HCT116 (cell line): ENCODE measurements at regions not wholly inside any gene's neighbourhood (a gene's known extent, or its start where the extent isn't known, plus 50 kb on each side); places are given as distances from the start of the nearest gene placed in this dataset.

Experiments
- ATAC-seq: fragments of 200-7000 bp; cut with Tn5 transposase; 2 replicates; pipeline ENCODE4 v1.9.1; 2020; ENCODE audit warnings: mild to moderate bottlenecking, moderate library complexity
- BruUV-seq: library from RNA; stranded (reverse); fragments of 400-500 nt; replicated peaks from 2 replicates; lab custom pipeline; 2021; lab: Mats Ljungman, UMichigan
- CTCF ChIA-PET: fragments of 300-600 bp; sonication (Branson Sonifier 250); formaldehyde crosslinking; loops from one replicate; lab custom pipeline; 2021; ENCODE audit warnings: antibody characterized with exemption; lab: Charles Lee
- POLR2A ChIA-PET: fragments of 300-600, 350-600 bp; sonication (Branson Sonifier 250); formaldehyde crosslinking; loops from one replicate; lab custom pipeline; 2021; ENCODE audit warnings: antibody characterized with exemption; lab: Charles Lee
- RAD21 ChIA-PET, 2 experiments: fragments of 300-600 bp; sonication (Branson Sonifier 250); formaldehyde crosslinking; loops; one replicate each; lab custom pipeline; 2023; ENCODE audit warnings: low total read pairs in 2 of 2; ENCODE audit not compliant: uncharacterized antibody in 2 of 2, unreplicated experiment in 2 of 2, low non-redundant PET in 1 of 2; lab: Charles Lee
- DNase-seq: peaks from one replicate; pipeline ENCODE4 v3.0.0-alpha.2; 2010; ENCODE audit warnings: low read depth, low spot score
- H2AFZ ChIP-seq: fragments of 200-600 bp; shearing (Covaris generic), sonication (generic); 2 replicates; pipeline ENCODE4 v1.6.1; 2017; ENCODE audit warnings: low read depth, mixed run types, mixed read lengths, antibody characterized with exemption, low read length; ENCODE audit not compliant: poor library complexity, severe bottlenecking
- H3K27ac ChIP-seq: 2 replicates; pipeline ENCODE4 v1.5.1; 2012; ENCODE audit warnings: low read depth, low read length
- H3K27me3 ChIP-seq: fragments of 200-600 bp; sonication (generic); 2 replicates; pipeline ENCODE4 v1.6.1; 2016; ENCODE audit warnings: mixed run types, low read length, mixed read lengths; ENCODE audit not compliant: insufficient read depth
- H3K36me3 ChIP-seq, 2 experiments: fragments of 200-500 bp in 1 of 2; fragments of 200-600 bp in 1 of 2; sonication (Bioruptor generic) in 1 of 2; sonication (generic) in 1 of 2; 2 replicates each; pipeline versions ENCODE4 v1.5.1 to v1.6.1; 2014 to 2016; ENCODE audit warnings: low read length in 2 of 2, inconsistent platforms in 1 of 2, mixed read lengths in 1 of 2, mixed run types in 1 of 2; ENCODE audit not compliant: insufficient read depth in 2 of 2, control insufficient read depth in 1 of 2
- H3K4me1 ChIP-seq, 2 experiments: fragments of 200-600 bp in 1 of 2; sonication (generic) in 1 of 2; 2 replicates each; pipeline versions ENCODE4 v1.5.1 to v1.6.1; 2012 to 2017; ENCODE audit warnings: low read length in 2 of 2, inconsistent platforms in 1 of 2, mild to moderate bottlenecking in 1 of 2, mixed read lengths in 1 of 2, mixed run types in 1 of 2, moderate library complexity in 1 of 2; ENCODE audit not compliant: insufficient read depth in 2 of 2, control insufficient read depth in 1 of 2
- H3K4me2 ChIP-seq: fragments of 200-600 bp; sonication (generic); 2 replicates; pipeline ENCODE4 v1.6.1; 2017; ENCODE audit warnings: mixed run types, low read length, mixed read lengths
- H3K4me3 ChIP-seq, 2 experiments: fragments of 200-600 bp in 1 of 2; sonication (generic) in 1 of 2; replicated peaks in 1 of 2; 2 replicates each; pipeline ENCODE4 v1.5.1; 2011 to 2016; ENCODE audit warnings: low read length in 2 of 2, control low read depth in 1 of 2, low read depth in 1 of 2, mild to moderate bottlenecking in 1 of 2, mixed read lengths in 1 of 2, mixed run types in 1 of 2
- H3K79me2 ChIP-seq: fragments of 200-600 bp; sonication (generic); 2 replicates; pipeline ENCODE4 v1.6.1; 2017; ENCODE audit warnings: mild to moderate bottlenecking, mixed run types, low read length, moderate library complexity, mixed read lengths; ENCODE audit not compliant: insufficient read depth
- H3K9ac ChIP-seq: fragments of 200-600 bp; sonication (generic); 2 replicates; pipeline ENCODE4 v1.6.1; 2016; ENCODE audit warnings: low read length, mixed read lengths
- H3K9me2 ChIP-seq: fragments of 200-600 bp; sonication (generic), shearing (Covaris generic); 2 replicates; pipeline ENCODE4 v1.6.1; 2017; ENCODE audit warnings: mixed run types, mild to moderate bottlenecking, moderate library complexity; ENCODE audit not compliant: insufficient read depth
- H3K9me3 ChIP-seq, 2 experiments: fragments of 200-500 bp in 1 of 2; fragments of 200-600 bp in 1 of 2; sonication (Bioruptor generic) in 1 of 2; sonication (generic) in 1 of 2; 2 replicates each; pipeline ENCODE4 v1.6.1; 2014 to 2017; ENCODE audit warnings: low read length in 2 of 2, mixed read lengths in 2 of 2, inconsistent platforms in 1 of 2, low read depth in 1 of 2, mild to moderate bottlenecking in 1 of 2, mixed run types in 1 of 2, moderate library complexity in 1 of 2; ENCODE audit not compliant: control insufficient read depth in 1 of 2, insufficient read depth in 1 of 2
- H4K20me1 ChIP-seq: fragments of 200-600 bp; sonication (generic), shearing (Covaris generic); 2 replicates; pipeline ENCODE4 v1.6.1; 2017; ENCODE audit warnings: mixed run types, mild to moderate bottlenecking, moderate library complexity; ENCODE audit not compliant: insufficient read depth
- CBX3 ChIP-seq: IDR thresholded peaks from 2 replicates; pipeline ENCODE4 v1.6.1; 2012; ENCODE audit warnings: low read depth
- CEBPB ChIP-seq: IDR thresholded peaks from 2 replicates; pipeline ENCODE4 v1.6.1; 2012; ENCODE audit warnings: low read depth
- EZH2phosphoT487 ChIP-seq: fragments of 200-600 bp; IDR thresholded peaks from 2 replicates; pipeline ENCODE4 v1.6.1; 2018; ENCODE audit warnings: antibody characterized with exemption, borderline replicate concordance
- FOSL1 ChIP-seq: IDR thresholded peaks from 2 replicates; pipeline ENCODE4 v1.6.1; 2012; ENCODE audit warnings: low read depth
- JUND ChIP-seq: IDR thresholded peaks from 2 replicates; pipeline ENCODE4 v1.6.1; 2012
- SIN3A ChIP-seq: IDR thresholded peaks from 2 replicates; pipeline ENCODE4 v1.6.1; 2012; ENCODE audit warnings: low read depth
- SP1 ChIP-seq: IDR thresholded peaks from 2 replicates; pipeline ENCODE4 v1.6.1; 2012; ENCODE audit warnings: low read depth
- SRF ChIP-seq: IDR thresholded peaks from 2 replicates; pipeline ENCODE4 v1.6.1; 2012; ENCODE audit warnings: low read depth
- TCF7L2 ChIP-seq: IDR thresholded peaks from 2 replicates; pipeline ENCODE4 v1.7.0; 2011; ENCODE audit warnings: borderline replicate concordance, inconsistent platforms; ENCODE audit not compliant: insufficient read depth, insufficient read length; ENCODE audit errors: extremely low read depth
- YY1 ChIP-seq: IDR thresholded peaks from 2 replicates; pipeline ENCODE4 v1.6.1; 2011; ENCODE audit warnings: low read length, low read depth, moderate library complexity, mild to moderate bottlenecking; ENCODE audit not compliant: insufficient replicate concordance; ENCODE audit errors: extremely low read depth
- ZNF274 ChIP-seq: fragments of 200-500 bp; sonication (Bioruptor generic); IDR thresholded peaks from 2 replicates; pipeline ENCODE4 v1.6.1; 2014; ENCODE audit warnings: mild to moderate bottlenecking, low read depth, low read length, inconsistent platforms
- intact Hi-C: fragments of 100-400 bp; cut with micrococcal nuclease; formaldehyde crosslinking; loops from 2 replicates; pipeline ENCODE4 v1.10.0; 2022
- TF ChIP-seq, protein P1 (sequence below): IDR thresholded peaks from 2 replicates; pipeline ENCODE4 v1.6.1; 2011; ENCODE audit warnings: mild to moderate bottlenecking, low read length, moderate library complexity; ENCODE audit not compliant: insufficient replicate concordance; ENCODE audit errors: extremely low read depth
- TF ChIP-seq, protein P2 (sequence below): IDR thresholded peaks from 2 replicates; pipeline ENCODE4 v1.6.1; 2012
- TF ChIP-seq, protein P3 (sequence below): IDR thresholded peaks from 2 replicates; pipeline ENCODE4 v1.6.1; 2012
- TF ChIP-seq, protein P4 (sequence below): IDR thresholded peaks from 2 replicates; pipeline ENCODE4 v1.6.1; 2012; ENCODE audit warnings: low read depth

DNA sequence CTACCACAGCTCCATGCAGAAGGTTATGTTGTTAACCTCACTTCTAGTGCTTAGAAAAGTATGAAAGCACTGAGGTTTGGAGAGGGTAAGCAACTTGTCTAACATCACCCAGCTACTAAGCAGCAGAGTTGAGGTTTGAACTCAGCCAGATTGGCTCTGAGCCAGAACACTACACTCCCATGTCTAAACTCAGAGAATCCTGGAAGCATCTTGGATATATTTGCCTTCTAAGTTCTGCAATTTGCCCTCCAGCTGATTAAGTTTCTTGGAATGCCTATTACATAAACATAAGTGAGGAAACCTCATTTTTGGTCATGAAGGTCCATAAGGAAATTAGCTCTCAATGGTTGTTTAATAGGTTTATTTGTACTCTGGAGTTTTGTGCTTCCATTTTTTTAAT is 78.1 kb upstream of the PHYHIPL start (continued):
- TF ChIP-seq, protein P1, sequence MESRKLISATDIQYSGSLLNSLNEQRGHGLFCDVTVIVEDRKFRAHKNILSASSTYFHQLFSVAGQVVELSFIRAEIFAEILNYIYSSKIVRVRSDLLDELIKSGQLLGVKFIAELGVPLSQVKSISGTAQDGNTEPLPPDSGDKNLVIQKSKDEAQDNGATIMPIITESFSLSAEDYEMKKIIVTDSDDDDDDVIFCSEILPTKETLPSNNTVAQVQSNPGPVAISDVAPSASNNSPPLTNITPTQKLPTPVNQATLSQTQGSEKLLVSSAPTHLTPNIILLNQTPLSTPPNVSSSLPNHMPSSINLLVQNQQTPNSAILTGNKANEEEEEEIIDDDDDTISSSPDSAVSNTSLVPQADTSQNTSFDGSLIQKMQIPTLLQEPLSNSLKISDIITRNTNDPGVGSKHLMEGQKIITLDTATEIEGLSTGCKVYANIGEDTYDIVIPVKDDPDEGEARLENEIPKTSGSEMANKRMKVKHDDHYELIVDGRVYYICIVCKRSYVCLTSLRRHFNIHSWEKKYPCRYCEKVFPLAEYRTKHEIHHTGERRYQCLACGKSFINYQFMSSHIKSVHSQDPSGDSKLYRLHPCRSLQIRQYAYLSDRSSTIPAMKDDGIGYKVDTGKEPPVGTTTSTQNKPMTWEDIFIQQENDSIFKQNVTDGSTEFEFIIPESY, result no peak
- TF ChIP-seq, protein P2, sequence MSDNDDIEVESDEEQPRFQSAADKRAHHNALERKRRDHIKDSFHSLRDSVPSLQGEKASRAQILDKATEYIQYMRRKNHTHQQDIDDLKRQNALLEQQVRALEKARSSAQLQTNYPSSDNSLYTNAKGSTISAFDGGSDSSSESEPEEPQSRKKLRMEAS, result no peak
- TF ChIP-seq FOSL1 (no peak), SP1 (no peak), YY1 (no peak), CBX3 (no peak)
- TF ChIP-seq, protein P3, sequence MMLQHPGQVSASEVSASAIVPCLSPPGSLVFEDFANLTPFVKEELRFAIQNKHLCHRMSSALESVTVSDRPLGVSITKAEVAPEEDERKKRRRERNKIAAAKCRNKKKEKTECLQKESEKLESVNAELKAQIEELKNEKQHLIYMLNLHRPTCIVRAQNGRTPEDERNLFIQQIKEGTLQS, result no peak

DNA sequence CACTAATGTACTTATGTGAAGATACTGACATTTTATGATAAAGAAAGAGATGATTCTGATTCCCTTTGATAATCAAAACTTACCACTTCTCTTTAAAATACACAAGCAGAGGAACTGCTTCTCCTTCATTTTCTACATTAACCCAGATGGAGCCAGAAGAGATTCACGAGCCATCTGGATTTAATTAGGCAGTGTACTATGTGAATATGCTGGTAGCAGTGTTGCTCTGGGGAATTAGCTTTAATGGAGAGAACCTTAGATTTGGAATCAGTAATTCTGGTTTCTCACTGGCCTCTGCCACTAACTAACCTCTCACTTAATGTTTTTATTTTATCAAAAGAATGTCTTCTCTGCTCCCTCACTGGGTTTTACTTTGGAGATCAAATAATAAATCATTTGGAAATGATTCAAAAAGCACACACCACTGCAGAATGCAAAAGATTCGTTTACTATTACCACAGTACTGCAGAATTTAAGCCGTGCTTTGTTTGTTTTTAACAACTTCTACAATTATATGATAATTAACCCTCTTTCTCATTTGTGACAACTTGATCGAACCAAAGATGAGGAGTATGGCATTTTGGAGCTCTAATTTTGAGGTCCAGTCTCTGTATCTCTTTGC is 77.5 kb upstream of the PHYHIPL start:
- intact Hi-C loops, result no loop called here
- ATAC-seq (no peak), DNase-seq (no peak)
- H3K4me1 ChIP-seq, result no peaks in the 10 kb centered on the region
- H3K9me2 ChIP-seq, result no peaks in the 10 kb centered on the region
- H3K79me2 ChIP-seq, result no peaks in the 10 kb centered on the region
- no peaks in the 10 kb centered on the region for H4K20me1 ChIP-seq
- H3K4me3 ChIP-seq, result no peak overlapping the region
- no TSS peak for BruUV-seq
- no peak overlapping the region for H3K27ac ChIP-seq
- no peaks in the 10 kb centered on the region for H3K27me3 ChIP-seq
- ChIA-PET CTCF (no interaction called here), RAD21 (no interaction called here), POLR2A (no interaction called here)
- no peak overlapping the region for H3K4me2 ChIP-seq
- H3K9me3 ChIP-seq, result no peaks in the 10 kb centered on the region
- no peaks in the 10 kb centered on the region for H3K36me3 ChIP-seq
- H2AFZ ChIP-seq, result no peak overlapping the region
- H3K9ac ChIP-seq, result no peak overlapping the region
- TF ChIP-seq CEBPB (no peak), YY1 (no peak), SRF (no peak), SP1 (no peak), FOSL1 (no peak), ZNF274 (no peak), EZH2phosphoT487 (no peak), JUND (no peak), SIN3A (no peak), TCF7L2 (no peak)
- TF ChIP-seq, protein P4, sequence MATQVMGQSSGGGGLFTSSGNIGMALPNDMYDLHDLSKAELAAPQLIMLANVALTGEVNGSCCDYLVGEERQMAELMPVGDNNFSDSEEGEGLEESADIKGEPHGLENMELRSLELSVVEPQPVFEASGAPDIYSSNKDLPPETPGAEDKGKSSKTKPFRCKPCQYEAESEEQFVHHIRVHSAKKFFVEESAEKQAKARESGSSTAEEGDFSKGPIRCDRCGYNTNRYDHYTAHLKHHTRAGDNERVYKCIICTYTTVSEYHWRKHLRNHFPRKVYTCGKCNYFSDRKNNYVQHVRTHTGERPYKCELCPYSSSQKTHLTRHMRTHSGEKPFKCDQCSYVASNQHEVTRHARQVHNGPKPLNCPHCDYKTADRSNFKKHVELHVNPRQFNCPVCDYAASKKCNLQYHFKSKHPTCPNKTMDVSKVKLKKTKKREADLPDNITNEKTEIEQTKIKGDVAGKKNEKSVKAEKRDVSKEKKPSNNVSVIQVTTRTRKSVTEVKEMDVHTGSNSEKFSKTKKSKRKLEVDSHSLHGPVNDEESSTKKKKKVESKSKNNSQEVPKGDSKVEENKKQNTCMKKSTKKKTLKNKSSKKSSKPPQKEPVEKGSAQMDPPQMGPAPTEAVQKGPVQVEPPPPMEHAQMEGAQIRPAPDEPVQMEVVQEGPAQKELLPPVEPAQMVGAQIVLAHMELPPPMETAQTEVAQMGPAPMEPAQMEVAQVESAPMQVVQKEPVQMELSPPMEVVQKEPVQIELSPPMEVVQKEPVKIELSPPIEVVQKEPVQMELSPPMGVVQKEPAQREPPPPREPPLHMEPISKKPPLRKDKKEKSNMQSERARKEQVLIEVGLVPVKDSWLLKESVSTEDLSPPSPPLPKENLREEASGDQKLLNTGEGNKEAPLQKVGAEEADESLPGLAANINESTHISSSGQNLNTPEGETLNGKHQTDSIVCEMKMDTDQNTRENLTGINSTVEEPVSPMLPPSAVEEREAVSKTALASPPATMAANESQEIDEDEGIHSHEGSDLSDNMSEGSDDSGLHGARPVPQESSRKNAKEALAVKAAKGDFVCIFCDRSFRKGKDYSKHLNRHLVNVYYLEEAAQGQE, result no peak
- TF ChIP-seq, protein P2, result no peak
- TF ChIP-seq, protein P1, result no peak
- TF ChIP-seq, protein P3, result no peak
